Stimulated activated CD4-positive, alpha-beta T cell treated with anti-CD3 and anti-CD28 coated beads, Interleukin-4, amount 100 ng/mL, for 24 hours (primary cell): ENCODE measurements at regions not wholly inside any gene's neighbourhood (a gene's known extent, or its start where the extent isn't known, plus 50 kb on each side); places are given as distances from the start of the nearest gene placed in this dataset.
"Not testable (repeated sequence)": the region's sequence is repeated elsewhere in the genome, so short reads cannot be mapped to it uniquely, and the experiment has no call there.

Source experiments
- DNase-seq: peaks from one replicate; pipeline ENCODE4 v3.0.0-alpha.2; 2020

- no peak for DNase-seq
Observed at GRCh38 chr13:109355166-109355565, 431.2 kb downstream of the IRS2 start.

GRCh38 chr13:109351236-109351635, 435.1 kb downstream of the IRS2 start:
- no peak for DNase-seq

GRCh38 chr13:109348519-109349258, 437.7 kb downstream of the IRS2 start:
- no peak for DNase-seq

- DNase-seq: no peak
Observed at GRCh38 chr13:109346060-109346459, 440.3 kb downstream of the IRS2 start.

GRCh38 chr13:109345433-109345941, 440.9 kb downstream of the IRS2 start:
- no peak for DNase-seq

GRCh38 chr13:109344552-109345157, 441.7 kb downstream of the IRS2 start:
- DNase-seq: no peak

GRCh38 chr13:109336730-109337129, 449.7 kb downstream of the IRS2 start:
- no peak for DNase-seq

GRCh38 chr13:109333893-109334651, 452.3 kb downstream of the IRS2 start:
- DNase-seq: no peak

- no peak for DNase-seq
Observed at GRCh38 chr13:109332506-109333499, 453.6 kb downstream of the IRS2 start.

- DNase-seq: no peak
Observed at GRCh38 chr13:109331898-109332297, 454.5 kb downstream of the IRS2 start.

GRCh38 chr13:109331011-109331433, 455.4 kb downstream of the IRS2 start:
- DNase-seq: no peak

- DNase-seq: no peak
Observed at GRCh38 chr13:109330123-109330522, 456.3 kb downstream of the IRS2 start.

GRCh38 chr13:109329175-109329574, 457.2 kb downstream of the IRS2 start:
- DNase-seq: no peak

GRCh38 chr13:109326601-109327000, 459.8 kb downstream of the IRS2 start:
- no peak for DNase-seq

- no peak for DNase-seq
Observed at GRCh38 chr13:109323338-109323737, 463.0 kb downstream of the IRS2 start.

- no peak for DNase-seq
Observed at GRCh38 chr13:109318945-109319590, 467.3 kb downstream of the IRS2 start.

- DNase-seq: no peak
Observed at GRCh38 chr13:109315481-109315880, 470.9 kb downstream of the IRS2 start.

GRCh38 chr13:109314101-109314500, 472.3 kb downstream of the IRS2 start:
- DNase-seq: no peak

- no peak for DNase-seq
Observed at GRCh38 chr13:109312399-109312798, 474.0 kb downstream of the IRS2 start.

GRCh38 chr13:109311431-109311976, 474.9 kb downstream of the IRS2 start:
- DNase-seq: not testable (repeated sequence)

GRCh38 chr13:109309625-109310363, 476.6 kb downstream of the IRS2 start:
- no peak for DNase-seq
